RWPE1 (cell line): ENCODE measurements at regions not wholly inside any gene's neighbourhood (a gene's known extent, or its start where the extent isn't known, plus 50 kb on each side); places are given as distances from the start of the nearest gene placed in this dataset.

Source experiments
- CTCF ChIA-PET: fragments of 350-600 bp; sonication (Branson Sonifier 250); formaldehyde crosslinking; extraction: SDS; loops from one replicate; lab custom pipeline; 2021; lab: Yijun Ruan, JAX
- POLR2A ChIA-PET: fragments of 400-600 bp; formaldehyde crosslinking; extraction: SDS; loops from one replicate; lab custom pipeline; 2020; ENCODE audit warnings: antibody characterized with exemption; ENCODE audit not compliant: low non-redundant PET; lab: Yijun Ruan, JAX
- DNase-seq: peaks from one replicate; pipeline ENCODE4 v3.0.0; 2012; ENCODE audit warnings: low spot score
- H3K27ac ChIP-seq: fragments of 450-650 bp; 2 replicates; pipeline ENCODE4 v1.5.1; 2017
- TF ChIP-seq, protein P1 (sequence below): fragments of 450-650 bp; conservative IDR thresholded peaks from 2 replicates; pipeline ENCODE4 v1.5.1; 2017; ENCODE audit warnings: low read depth, mild to moderate bottlenecking

DNA sequence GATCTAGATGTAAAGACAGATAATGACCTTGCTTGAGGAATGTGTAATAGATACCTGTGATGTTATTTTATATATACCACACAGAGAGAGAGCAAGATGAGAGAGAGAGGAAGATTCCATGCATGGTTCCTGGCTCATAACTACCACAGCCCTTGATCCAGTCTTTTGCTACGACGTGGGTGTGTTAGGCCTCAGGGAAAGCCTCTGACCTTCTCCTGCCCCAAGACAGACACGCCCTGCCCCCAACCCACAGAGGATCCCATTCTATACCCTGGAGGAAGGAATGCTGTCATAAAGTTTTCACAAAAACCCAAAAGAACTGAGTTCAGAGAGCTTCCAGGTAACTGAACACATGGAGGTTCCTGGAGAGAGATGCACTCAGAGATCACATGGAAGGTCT lies 193.1 kb downstream of the ZEB2 start:
- H3K27ac ChIP-seq = no peak overlapping the region
- TF ChIP-seq, protein P1, sequence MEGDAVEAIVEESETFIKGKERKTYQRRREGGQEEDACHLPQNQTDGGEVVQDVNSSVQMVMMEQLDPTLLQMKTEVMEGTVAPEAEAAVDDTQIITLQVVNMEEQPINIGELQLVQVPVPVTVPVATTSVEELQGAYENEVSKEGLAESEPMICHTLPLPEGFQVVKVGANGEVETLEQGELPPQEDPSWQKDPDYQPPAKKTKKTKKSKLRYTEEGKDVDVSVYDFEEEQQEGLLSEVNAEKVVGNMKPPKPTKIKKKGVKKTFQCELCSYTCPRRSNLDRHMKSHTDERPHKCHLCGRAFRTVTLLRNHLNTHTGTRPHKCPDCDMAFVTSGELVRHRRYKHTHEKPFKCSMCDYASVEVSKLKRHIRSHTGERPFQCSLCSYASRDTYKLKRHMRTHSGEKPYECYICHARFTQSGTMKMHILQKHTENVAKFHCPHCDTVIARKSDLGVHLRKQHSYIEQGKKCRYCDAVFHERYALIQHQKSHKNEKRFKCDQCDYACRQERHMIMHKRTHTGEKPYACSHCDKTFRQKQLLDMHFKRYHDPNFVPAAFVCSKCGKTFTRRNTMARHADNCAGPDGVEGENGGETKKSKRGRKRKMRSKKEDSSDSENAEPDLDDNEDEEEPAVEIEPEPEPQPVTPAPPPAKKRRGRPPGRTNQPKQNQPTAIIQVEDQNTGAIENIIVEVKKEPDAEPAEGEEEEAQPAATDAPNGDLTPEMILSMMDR = no peak
- POLR2A ChIA-PET = no interaction called here
- CTCF ChIA-PET = no interaction called here
- DNase-seq = no peak

DNA sequence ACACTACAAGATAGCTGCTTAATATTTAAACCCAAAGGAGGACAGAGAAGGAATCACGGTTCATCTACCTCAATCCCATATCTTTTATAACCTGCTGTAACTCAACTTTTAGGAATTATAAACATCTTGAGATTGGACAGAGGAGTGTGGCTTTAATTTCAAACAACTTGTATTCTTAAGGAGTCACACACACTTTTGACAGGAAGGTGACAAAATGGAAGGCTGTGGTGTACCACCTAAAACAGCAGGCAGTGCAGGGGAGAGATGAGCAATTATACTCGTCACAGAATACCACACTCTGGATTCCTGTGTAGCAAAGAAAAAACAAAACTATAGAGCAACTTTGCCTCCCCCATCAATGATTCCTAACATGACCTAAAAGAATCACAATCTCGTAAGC lies 194.8 kb downstream of the ZEB2 start:
- CTCF ChIA-PET = no interaction called here

DNA sequence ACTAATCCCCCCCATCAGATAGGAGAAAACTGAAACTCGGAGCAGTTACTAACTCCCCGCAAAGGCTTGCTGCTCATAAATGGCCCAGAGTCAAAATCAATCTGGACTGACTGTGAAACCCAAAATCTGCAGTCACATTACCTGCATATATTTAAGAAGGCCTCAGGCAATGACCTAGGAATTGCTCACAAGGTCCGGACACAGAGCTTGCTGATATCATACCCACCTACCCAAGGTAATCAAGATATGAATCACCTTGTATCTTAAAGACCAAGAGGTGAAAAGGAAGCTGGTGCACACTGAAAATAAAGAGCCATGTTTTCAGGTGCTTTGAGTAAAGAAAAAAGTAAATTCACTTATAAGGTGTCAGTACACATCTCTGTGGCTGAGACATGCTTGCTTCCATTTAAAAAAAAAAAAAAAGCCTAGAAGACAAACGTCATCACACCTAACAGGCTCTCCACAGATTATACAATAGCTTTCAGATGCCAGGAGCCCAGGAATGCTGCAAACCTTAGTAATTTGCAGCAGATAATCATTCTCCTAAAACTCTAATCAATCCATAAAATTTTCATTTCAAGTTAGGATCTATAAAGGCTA lies 195.4 kb downstream of the ZEB2 start:
- CTCF ChIA-PET = no interaction called here
- POLR2A ChIA-PET = no interaction called here
- TF ChIP-seq, protein P1 = no peak
- no peak overlapping the region for H3K27ac ChIP-seq
- peak; percentile 32 for DNase-seq

More for the DNA sequence above, 194.8 kb downstream of the ZEB2 start:
- no peak overlapping the region for H3K27ac ChIP-seq
- TF ChIP-seq, protein P1 = no peak
- POLR2A ChIA-PET = no interaction called here
- no peak for DNase-seq

DNA sequence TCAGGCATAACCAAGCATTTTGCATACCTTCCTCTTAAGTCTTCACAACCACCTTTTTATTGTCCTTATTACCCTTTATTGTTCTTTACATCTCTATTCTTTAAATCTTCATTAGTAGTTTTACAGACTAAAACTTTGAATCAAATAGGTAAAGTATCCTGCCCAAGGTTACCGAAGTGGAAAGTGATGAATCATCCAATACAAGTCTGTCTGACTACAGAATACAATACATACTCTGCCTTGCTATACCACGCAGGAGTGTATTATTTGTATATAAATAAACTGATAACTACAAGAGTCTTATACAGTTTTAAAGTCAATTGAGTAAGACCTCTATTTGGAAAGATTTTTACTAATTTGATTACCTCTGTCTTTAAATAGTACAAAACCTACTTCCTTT lies 196.0 kb downstream of the ZEB2 start:
- no peak overlapping the region for H3K27ac ChIP-seq
- TF ChIP-seq, protein P1 = no peak
- no peak for DNase-seq
- ChIA-PET CTCF (no interaction called here), POLR2A (no interaction called here)

DNA sequence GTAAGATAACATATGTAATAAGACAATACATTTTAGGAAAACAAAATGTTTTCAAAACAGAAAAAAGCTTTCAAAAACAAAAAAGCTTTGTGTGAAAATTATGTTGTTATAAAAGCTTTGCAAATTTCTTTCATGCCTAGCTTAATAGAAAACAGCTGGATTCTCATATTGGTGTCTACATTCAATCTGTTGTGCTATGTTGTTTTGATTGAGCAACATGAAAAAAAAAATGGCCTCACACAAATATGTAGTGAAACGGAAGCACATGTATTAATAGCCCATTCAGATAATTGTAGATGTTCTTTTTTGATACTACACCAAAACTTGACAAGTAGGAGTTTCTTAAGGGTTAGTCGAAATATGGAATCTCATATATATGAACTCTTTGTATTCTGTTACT lies 197.5 kb downstream of the ZEB2 start:
- no peak for DNase-seq
- CTCF ChIA-PET = interaction anchor here (0.5 to 1.0 kb wide), 3 partner anchors 9 to 303 kb away, joined by 3 read pairs; no protein-coding TSS in a partner anchor
- no peak overlapping the region for H3K27ac ChIP-seq
- POLR2A ChIA-PET = no interaction called here
- TF ChIP-seq, protein P1 = no peak

DNA sequence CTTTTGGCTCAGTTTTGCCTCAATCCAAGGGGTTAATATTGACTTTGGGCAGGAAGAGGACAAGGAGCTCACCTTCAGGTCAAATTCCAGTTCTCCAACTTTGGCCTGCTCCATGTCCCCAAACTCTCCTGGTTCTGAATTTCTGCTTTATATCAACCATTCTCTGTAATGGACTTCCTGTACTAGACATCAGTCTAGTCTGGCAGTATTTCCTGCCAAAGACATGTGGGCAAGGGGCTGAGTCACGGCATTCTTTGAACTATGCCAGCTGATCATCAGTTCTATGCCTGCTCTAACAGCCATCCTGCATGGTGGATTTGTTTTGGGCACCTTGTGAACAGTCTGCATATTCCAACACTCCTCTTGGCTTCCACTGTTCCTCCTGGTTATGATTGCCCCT lies 199.4 kb downstream of the ZEB2 start:
- CTCF ChIA-PET = interaction anchor here (0.6 to 0.7 kb wide), 2 partner anchors 438 to 611 kb away, joined by 3 read pairs; no protein-coding TSS in a partner anchor
- POLR2A ChIA-PET = no interaction called here
- H3K27ac ChIP-seq = no peak overlapping the region
- TF ChIP-seq, protein P1 = no peak
- DNase-seq = peak; percentile 57
